Body of pancreas (tissue), 4 donors: ENCODE measurements at regions not wholly inside any gene's neighbourhood (a gene's known extent, or its start where the extent isn't known, plus 50 kb on each side); places are given as distances from the start of the nearest gene placed in this dataset.

Experiments
- ATAC-seq: fragments of 150-250 bp; one replicate; pipeline ENCODE4 v1.9.1; 2016
- DNase-seq, 4 donors: peaks; one replicate each; pipeline ENCODE4 v3.0.0-alpha.2; 2019
- H3K27ac ChIP-seq, 4 donors: fragments of 200-600 bp; sonication (generic); 1 replicate in 3 of 4; 2 replicates in 1 of 4; pipeline versions ENCODE4 v1.5.1 to v1.6.1; 2016 to 2019; ENCODE audit warnings: mild to moderate bottlenecking in 1 of 4, mixed read lengths in 1 of 4, moderate library complexity in 1 of 4
- H3K27me3 ChIP-seq, 2 donors: fragments of 200-600 bp; sonication (generic); one replicate each; pipeline ENCODE4 v1.6.0; 2016; ENCODE audit warnings: mild to moderate bottlenecking in 1 of 2
- H3K36me3 ChIP-seq, 2 donors: fragments of 200-600 bp; sonication (generic); replicated peaks in 1 of 2; 2 replicates each; pipeline ENCODE4 v1.5.1; 2016; ENCODE audit warnings: low read depth in 2 of 2; ENCODE audit not compliant: insufficient read depth in 1 of 2
- H3K4me1 ChIP-seq: fragments of 200-600 bp; sonication (generic); one replicate; pipeline ENCODE4 v1.6.0; 2016
- H3K4me3 ChIP-seq, 2 donors: fragments of 200-600 bp; sonication (generic); 1 replicate in 1 of 2; 2 replicates in 1 of 2; pipeline ENCODE4 v1.5.1; 2016 to 2019
- H3K9me3 ChIP-seq, 3 donors: fragments of 200-600 bp; sonication (generic); 1 replicate in 2 of 3; 2 replicates in 1 of 3; pipeline ENCODE4 v1.5.1; 2016
- CTCF ChIP-seq, 7 experiments: fragments of 450-650 bp in 4 of 7; fragments of 200-600 bp in 3 of 7; sonication (generic) in 3 of 7; IDR thresholded peaks; one replicate each; pipeline ENCODE4 v1.5.1; 2016 to 2019; ENCODE audit warnings: antibody characterized with exemption in 7 of 7
- POLR2A ChIP-seq, 3 donors: fragments of 450-650 bp; IDR thresholded peaks; one replicate each; pipeline ENCODE4 v1.6.1; 2016; ENCODE audit warnings: antibody characterized with exemption in 3 of 3, mild to moderate bottlenecking in 2 of 3
- WGBS, 2 donors: methylation state at CpG; one replicate each; pipeline ENCODE4 v1.1.5; 2017; 5-methylcytosine and 5-hydroxymethylcytosine counted together
- intact Hi-C: fragments of 100-400 bp; cut with DNase I; formaldehyde crosslinking; loops from one replicate; pipeline ENCODE4 v1.15.1; 2023

DNA sequence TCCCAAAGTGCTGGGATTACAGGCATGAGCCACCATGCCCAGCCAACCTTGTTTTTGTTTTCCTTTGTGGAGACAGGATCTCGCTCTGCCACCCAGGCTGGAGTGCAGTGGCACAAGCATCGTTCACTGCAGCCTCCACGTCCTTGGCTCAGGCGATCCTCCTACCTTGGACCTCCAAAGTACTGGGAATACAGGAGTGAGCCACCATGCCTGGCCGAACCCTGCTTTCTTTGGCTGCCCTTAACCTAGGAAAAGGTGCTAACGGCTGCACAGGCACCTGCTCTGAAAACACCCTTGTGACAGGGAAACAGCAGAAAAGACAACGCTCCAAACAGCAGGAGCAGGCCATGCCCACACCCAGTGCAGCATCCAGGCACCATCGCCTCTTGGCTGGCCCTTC, 71.9 kb downstream of the OAT start:
- Histone ChIP-seq H3K9me3 (no peaks in the 10 kb centered on the region), H3K27ac (no peak overlapping the region), H3K27me3 (no peaks in the 10 kb centered on the region), H3K4me3 (no peak overlapping the region), H3K36me3 (no peaks in the 10 kb centered on the region), H3K4me1 (no peaks in the 10 kb centered on the region)
- intact Hi-C loops: no loop called here
- 88 to 89% methylated on average over 7 to 8 of the region's 8 CpGs for WGBS, 2 donors
- TF ChIP-seq CTCF (IDR thresholded peaks at IDR 0.05): no peak
- no peak for ATAC-seq
- DNase-seq: no peak

- DNase-seq (no peak), ATAC-seq (no peak)
- H3K4me3 ChIP-seq: no peak overlapping the region
- 89 to 95% methylated on average over 7 to 8 of the region's 8 CpGs for WGBS, 2 donors
- H3K27me3 ChIP-seq: no peaks in the 10 kb centered on the region
- TF ChIP-seq POLR2A (IDR thresholded peaks at IDR 0.05) (no peak), CTCF (IDR thresholded peaks at IDR 0.05) (no peak)
- no peaks in the 10 kb centered on the region for H3K9me3 ChIP-seq
- no peaks in the 10 kb centered on the region for H3K36me3 ChIP-seq
- intact Hi-C loops: no loop called here
- no peaks in the 10 kb centered on the region for H3K4me1 ChIP-seq
- H3K27ac ChIP-seq: no peak overlapping the region
Observed at GRCh38 chr10:124345521-124345920, 73.2 kb downstream of the OAT start.

DNA sequence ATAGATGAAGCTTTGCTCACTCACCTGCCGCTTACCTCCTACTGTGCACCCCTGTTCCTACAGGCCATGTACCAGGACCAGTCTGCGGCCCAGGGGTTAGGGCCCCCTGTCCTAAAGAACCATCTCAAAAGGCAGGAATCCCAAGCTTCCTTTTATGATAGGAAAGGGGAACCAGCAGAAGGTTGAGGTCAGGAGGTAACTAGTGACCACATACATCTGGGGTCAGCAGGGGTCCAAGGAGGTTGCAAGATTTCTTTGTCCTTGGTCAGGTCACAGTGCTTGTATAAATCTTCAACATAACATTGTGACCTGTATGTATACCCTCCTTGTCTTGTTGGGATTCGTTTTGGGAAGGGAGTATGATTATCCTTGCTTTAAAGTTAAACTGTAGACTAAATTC, 73.8 kb downstream of the OAT start:
- no peak overlapping the region for H3K4me3 ChIP-seq
- intact Hi-C loops: no loop called here
- no peak for DNase-seq
- H3K36me3 ChIP-seq: no peaks in the 10 kb centered on the region
- no peak overlapping the region for H3K27ac ChIP-seq
- H3K27me3 ChIP-seq: no peaks in the 10 kb centered on the region
- ATAC-seq: no peak
- WGBS, 2 donors: 76 to 84% methylated on average over 3 of the region's 3 CpGs
- no peaks in the 10 kb centered on the region for H3K9me3 ChIP-seq
- peaks cover 4% of the 10 kb centered on the region for H3K4me1 ChIP-seq
- TF ChIP-seq POLR2A (IDR thresholded peaks at IDR 0.05) (no peak), CTCF (IDR thresholded peaks at IDR 0.05) (no peak)

- H3K4me3 ChIP-seq: no peak overlapping the region
- 88% methylated on average over 8 of the region's 8 CpGs for WGBS, 2 donors
- intact Hi-C loops: no loop called here
- H3K27ac ChIP-seq: no peak overlapping the region
- H3K27me3 ChIP-seq: no peaks in the 10 kb centered on the region
- TF ChIP-seq CTCF (IDR thresholded peaks at IDR 0.05) (no peak), POLR2A (IDR thresholded peaks at IDR 0.05) (no peak)
- H3K4me1 ChIP-seq: peaks cover 5% of the 10 kb centered on the region
- ATAC-seq: no peak
- H3K36me3 ChIP-seq: no peaks in the 10 kb centered on the region
- DNase-seq: no peak
- no peaks in the 10 kb centered on the region for H3K9me3 ChIP-seq
Observed at GRCh38 chr10:124344266-124344590, 74.5 kb downstream of the OAT start.

GRCh38 chr10:124343351-124344265, 75.1 kb downstream of the OAT start:
- no peaks in the 10 kb centered on the region for H3K36me3 ChIP-seq
- peaks cover 5% of the 10 kb centered on the region for H3K4me1 ChIP-seq
- ATAC-seq (no peak), DNase-seq (no peak)
- H3K9me3 ChIP-seq: no peaks in the 10 kb centered on the region
- no peaks in the 10 kb centered on the region for H3K27me3 ChIP-seq
- WGBS, 2 donors: 88 to 95% methylated on average over 11 to 14 of the region's 14 CpGs
- H3K27ac ChIP-seq: no peak overlapping the region
- intact Hi-C loops: no loop called here
- H3K4me3 ChIP-seq: no peak overlapping the region
- TF ChIP-seq CTCF (IDR thresholded peaks at IDR 0.05) (no peak), POLR2A (IDR thresholded peaks at IDR 0.05) (no peak)
